Right ventricle myocardium inferior (tissue), 1 donor: ENCODE measurements at regions not wholly inside any gene's neighbourhood (a gene's known extent, or its start where the extent isn't known, plus 50 kb on each side); places are given as distances from the start of the nearest gene placed in this dataset.
A peak's percentile ranks its signal among the peaks of the same experiment; 100 is the strongest.

Source experiments
- ATAC-seq: fragments of 200-7000 bp; cut with Tn5 transposase; one replicate; pipeline ENCODE4 v1.9.1; 2020; ENCODE audit warnings: mild to moderate bottlenecking, moderate library complexity
- DNase-seq: peaks from one replicate; pipeline ENCODE4 v3.0.0; 2021; ENCODE audit errors: missing footprints
- intact Hi-C: fragments of 100-400 bp; cut with DNase I; formaldehyde crosslinking; loops from one replicate; pipeline ENCODE4 v1.11.0; 2022
- donor health status: DM: no; HTN: yes; CAD: no; lungs with severe emphysema.

- ATAC-seq, result no peak
- intact Hi-C loops, result no loop called here
- no peak for DNase-seq
Measured at GRCh38 chr16:79863128-79864031, 262.8 kb upstream of the MAF start.

- ATAC-seq (no peak), DNase-seq (no peak)
- intact Hi-C loops, result no loop called here
Measured at GRCh38 chr16:79862601-79863000, 262.1 kb upstream of the MAF start.

GRCh38 chr16:79856581-79856980 lies 256.0 kb upstream of the MAF start:
- no peak for ATAC-seq
- intact Hi-C loops, result no loop called here

GRCh38 chr16:79850348-79850747 lies 249.8 kb upstream of the MAF start:
- intact Hi-C loops, result no loop called here
- no peak for DNase-seq

More at GRCh38 chr16:79856581-79856980, 256.0 kb upstream of the MAF start:
- DNase-seq, result no peak

GRCh38 chr16:79849119-79849518 lies 248.6 kb upstream of the MAF start:
- intact Hi-C loops, result no loop called here
- ATAC-seq, result no peak

More at GRCh38 chr16:79850348-79850747, 249.8 kb upstream of the MAF start:
- no peak for ATAC-seq

GRCh38 chr16:79848719-79849118 lies 248.2 kb upstream of the MAF start:
- intact Hi-C loops, result no loop called here
- ATAC-seq (no peak), DNase-seq (no peak)

More at GRCh38 chr16:79849119-79849518, 248.6 kb upstream of the MAF start:
- peak; percentile 17 for DNase-seq

- DNase-seq (no peak), ATAC-seq (no peak)
- intact Hi-C loops, result no loop called here
Measured at GRCh38 chr16:79847569-79847968, 247.0 kb upstream of the MAF start.

GRCh38 chr16:79847101-79847500 lies 246.6 kb upstream of the MAF start:
- DNase-seq (no peak), ATAC-seq (no peak)
- intact Hi-C loops, result no loop called here

- ATAC-seq, result no peak
- intact Hi-C loops, result no loop called here
- DNase-seq, result no peak
Measured at GRCh38 chr16:79845734-79846135, 245.2 kb upstream of the MAF start.

- ATAC-seq (no peak), DNase-seq (no peak)
- intact Hi-C loops, result no loop called here
Measured at GRCh38 chr16:79845033-79845733, 244.6 kb upstream of the MAF start.

GRCh38 chr16:79844603-79845002 lies 244.1 kb upstream of the MAF start:
- DNase-seq (no peak), ATAC-seq (no peak)
- intact Hi-C loops, result no loop called here

- DNase-seq (no peak), ATAC-seq (no peak)
- intact Hi-C loops, result no loop called here
Measured at GRCh38 chr16:79843631-79844043, 243.1 kb upstream of the MAF start.

- intact Hi-C loops, result no loop called here
- DNase-seq (no peak), ATAC-seq (no peak)
Measured at GRCh38 chr16:79843145-79843544, 242.6 kb upstream of the MAF start.

GRCh38 chr16:79842197-79842596 lies 241.7 kb upstream of the MAF start:
- no peak for ATAC-seq
- DNase-seq, result no peak
- intact Hi-C loops, result no loop called here

- DNase-seq, result peak; percentile 55
- ATAC-seq, result peak; percentile 84
- intact Hi-C loops, result no loop called here
Measured at GRCh38 chr16:79839466-79840341, 239.2 kb upstream of the MAF start.

- DNase-seq (peak; percentile 51), ATAC-seq (peak; percentile 57)
- intact Hi-C loops, result no loop called here
Measured at GRCh38 chr16:79838496-79839259, 238.1 kb upstream of the MAF start.

GRCh38 chr16:79836144-79836543 lies 235.6 kb upstream of the MAF start:
- DNase-seq, result no peak
- intact Hi-C loops, result no loop called here
- no peak for ATAC-seq

GRCh38 chr16:79835194-79835593 lies 234.7 kb upstream of the MAF start:
- ATAC-seq (no peak), DNase-seq (no peak)
- intact Hi-C loops, result no loop called here
